D721Med (cell line): ENCODE measurements at regions not wholly inside any gene's neighbourhood (a gene's known extent, or its start where the extent isn't known, plus 50 kb on each side); places are given as distances from the start of the nearest gene placed in this dataset.

Experiments
- DNase-seq: peaks from one replicate; pipeline ENCODE4 v3.0.0; 2011; ENCODE audit warnings: low spot score; ENCODE audit not compliant: insufficient read length
- FAIRE-seq: peaks from 2 replicates; lab custom pipeline; 2011; peaks lifted over from hg19 to GRCh38; lab: Jason Lieb, UNC
- TF ChIP-seq, protein P1 (sequence below): IDR thresholded peaks from 2 replicates; pipeline ENCODE4 v1.5.1; 2012; ENCODE audit warnings: mild to moderate bottlenecking, control low read depth; ENCODE audit not compliant: insufficient read depth; ENCODE audit errors: missing control alignments

DNA sequence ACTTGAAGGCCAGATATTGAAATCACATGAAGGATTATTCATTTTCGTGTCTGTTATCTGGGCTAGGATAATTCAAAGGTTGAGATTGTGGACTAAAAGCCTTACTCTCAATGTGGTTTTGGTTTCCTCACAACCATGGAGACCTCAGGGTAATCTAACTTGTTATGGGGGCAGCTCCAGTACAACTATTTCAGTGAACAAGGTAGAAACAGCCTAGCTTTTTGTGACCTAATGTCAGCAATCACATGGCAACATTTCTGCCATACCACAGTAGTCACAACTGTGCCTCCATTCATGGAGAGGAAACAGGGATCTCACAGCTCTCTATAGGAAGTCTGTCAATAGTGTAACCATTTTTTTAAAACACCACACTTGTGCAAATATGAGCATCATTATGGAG is 62.4 kb upstream of the RARB start:
- DNase-seq = no peak
- TF ChIP-seq, protein P1, sequence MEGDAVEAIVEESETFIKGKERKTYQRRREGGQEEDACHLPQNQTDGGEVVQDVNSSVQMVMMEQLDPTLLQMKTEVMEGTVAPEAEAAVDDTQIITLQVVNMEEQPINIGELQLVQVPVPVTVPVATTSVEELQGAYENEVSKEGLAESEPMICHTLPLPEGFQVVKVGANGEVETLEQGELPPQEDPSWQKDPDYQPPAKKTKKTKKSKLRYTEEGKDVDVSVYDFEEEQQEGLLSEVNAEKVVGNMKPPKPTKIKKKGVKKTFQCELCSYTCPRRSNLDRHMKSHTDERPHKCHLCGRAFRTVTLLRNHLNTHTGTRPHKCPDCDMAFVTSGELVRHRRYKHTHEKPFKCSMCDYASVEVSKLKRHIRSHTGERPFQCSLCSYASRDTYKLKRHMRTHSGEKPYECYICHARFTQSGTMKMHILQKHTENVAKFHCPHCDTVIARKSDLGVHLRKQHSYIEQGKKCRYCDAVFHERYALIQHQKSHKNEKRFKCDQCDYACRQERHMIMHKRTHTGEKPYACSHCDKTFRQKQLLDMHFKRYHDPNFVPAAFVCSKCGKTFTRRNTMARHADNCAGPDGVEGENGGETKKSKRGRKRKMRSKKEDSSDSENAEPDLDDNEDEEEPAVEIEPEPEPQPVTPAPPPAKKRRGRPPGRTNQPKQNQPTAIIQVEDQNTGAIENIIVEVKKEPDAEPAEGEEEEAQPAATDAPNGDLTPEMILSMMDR = no peak
- FAIRE-seq = no peak

DNA sequence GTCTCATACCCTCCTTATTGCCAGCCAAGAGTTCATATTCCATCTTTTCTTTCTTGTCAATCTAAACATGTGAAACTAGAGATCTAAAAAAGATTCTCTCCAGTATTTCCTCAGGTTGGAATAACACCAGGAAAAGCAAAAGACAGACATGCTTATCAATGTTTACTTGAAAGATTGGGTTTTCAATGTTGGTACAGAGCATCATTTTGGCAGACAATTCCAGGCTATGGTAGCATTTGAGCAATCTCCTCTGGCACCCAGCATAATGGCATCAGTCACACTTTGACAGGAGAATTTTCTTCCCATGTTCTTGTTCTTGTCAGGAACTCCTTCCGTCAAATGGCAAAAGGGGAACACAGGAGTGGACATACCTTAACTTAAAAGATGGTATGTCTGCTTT is 61.0 kb upstream of the RARB start:
- TF ChIP-seq, protein P1 = no peak
- FAIRE-seq (no peak), DNase-seq (no peak)

DNA sequence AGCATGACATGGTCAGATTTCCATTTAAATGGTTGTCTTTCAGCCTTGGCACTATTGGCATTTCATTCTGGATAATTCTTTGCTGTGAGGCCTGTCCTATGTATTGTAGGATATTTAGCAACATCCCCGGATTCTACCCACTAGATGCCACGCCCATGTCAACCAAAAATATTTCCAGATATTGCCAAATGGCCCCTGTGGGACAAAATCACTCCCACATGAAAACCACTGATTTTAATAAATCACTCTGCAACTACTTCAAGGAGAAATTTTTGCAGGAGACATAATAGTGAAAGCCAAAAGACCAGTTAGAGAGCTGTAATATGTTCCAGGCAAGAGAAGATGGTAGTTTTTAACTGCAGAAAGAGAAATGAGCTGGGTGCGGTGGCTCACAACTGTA is 55.9 kb upstream of the RARB start:
- no peak for DNase-seq
- TF ChIP-seq, protein P1 = no peak
- FAIRE-seq = no peak

DNA sequence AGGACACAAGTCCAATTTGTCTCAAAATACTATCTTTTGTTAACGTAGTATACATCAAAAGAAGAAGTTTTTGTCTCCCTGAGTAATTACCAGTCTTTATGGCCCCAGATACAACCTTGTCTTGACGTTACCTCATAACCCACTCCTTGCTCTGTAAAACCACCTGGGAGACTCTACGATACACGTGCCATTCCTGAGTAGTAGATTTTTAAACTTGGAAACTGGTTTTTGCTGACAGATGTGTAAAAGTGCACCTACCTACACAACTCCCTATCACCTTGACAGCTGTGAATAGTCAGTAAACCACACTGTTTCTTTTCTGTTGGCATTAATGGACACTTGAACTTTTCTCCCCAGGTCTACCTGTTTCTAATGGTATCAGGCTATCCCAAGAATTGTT is 51.7 kb upstream of the RARB start:
- DNase-seq (no peak), FAIRE-seq (no peak)
- TF ChIP-seq, protein P1 = no peak

DNA sequence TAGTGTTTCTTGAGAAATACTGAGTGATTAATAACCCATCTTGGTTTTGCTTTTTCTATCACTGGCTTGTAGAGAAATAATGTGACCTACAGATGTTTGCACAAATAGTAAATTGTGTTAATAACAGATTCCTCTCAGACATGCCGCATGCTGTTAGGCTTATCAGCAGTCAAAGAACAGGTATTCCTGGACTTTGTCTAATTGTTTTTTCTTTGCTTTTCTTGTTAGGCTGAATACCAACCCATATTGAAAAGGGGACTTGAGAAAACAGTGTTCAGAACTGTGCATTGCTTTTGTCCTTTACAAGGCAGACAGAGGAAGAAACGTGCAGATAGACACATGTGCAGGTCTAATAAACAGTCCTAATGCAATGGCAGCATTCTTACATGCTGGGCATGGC is 51.0 kb upstream of the RARB start:
- FAIRE-seq (no peak), DNase-seq (no peak)
- TF ChIP-seq, protein P1 = no peak
